HG03520 (cell line): ENCODE measurements at regions not wholly inside any gene's neighbourhood (a gene's known extent, or its start where the extent isn't known, plus 50 kb on each side); places are given as distances from the start of the nearest gene placed in this dataset.

Experiments used
- ATAC-seq: cut with Tn5 transposase; IDR thresholded peaks from one replicate; pipeline ENCODE4 v1.9.1; 2021; ENCODE audit warnings: mild to moderate bottlenecking, moderate library complexity; ENCODE audit not compliant: unreplicated experiment

- ATAC-seq, result no peak
Measured at GRCh38 chr20:11783102-11783850, 134.4 kb upstream of the BTBD3 start.

GRCh38 chr20:11785885-11786507 lies 131.7 kb upstream of the BTBD3 start:
- ATAC-seq, result no peak

- ATAC-seq, result no peak
Measured at GRCh38 chr20:11790046-11790445, 127.6 kb upstream of the BTBD3 start.

GRCh38 chr20:11791316-11791715 lies 126.4 kb upstream of the BTBD3 start:
- no peak for ATAC-seq

- no peak for ATAC-seq
Measured at GRCh38 chr20:11791835-11792567, 125.7 kb upstream of the BTBD3 start.

GRCh38 chr20:11792568-11792953 lies 125.1 kb upstream of the BTBD3 start:
- ATAC-seq, result no peak

- ATAC-seq, result no peak
Measured at GRCh38 chr20:11794525-11794924, 123.2 kb upstream of the BTBD3 start.

- ATAC-seq, result no peak
Measured at GRCh38 chr20:11795071-11795615, 122.5 kb upstream of the BTBD3 start.

GRCh38 chr20:11796026-11796425 lies 121.7 kb upstream of the BTBD3 start:
- no peak for ATAC-seq

GRCh38 chr20:11797156-11797555 lies 120.5 kb upstream of the BTBD3 start:
- ATAC-seq, result no peak

GRCh38 chr20:11799281-11799684 lies 118.4 kb upstream of the BTBD3 start:
- ATAC-seq, result no peak

- no peak for ATAC-seq
Measured at GRCh38 chr20:11807054-11808048, 110.3 kb upstream of the BTBD3 start.

GRCh38 chr20:11808841-11809240 lies 108.9 kb upstream of the BTBD3 start:
- ATAC-seq, result no peak

GRCh38 chr20:11810311-11811083 lies 107.2 kb upstream of the BTBD3 start:
- ATAC-seq, result no peak

- no peak for ATAC-seq
Measured at GRCh38 chr20:11813106-11813890, 104.4 kb upstream of the BTBD3 start.

- ATAC-seq, result no peak
Measured at GRCh38 chr20:11814267-11814666, 103.4 kb upstream of the BTBD3 start.

- no peak for ATAC-seq
Measured at GRCh38 chr20:11820838-11821237, 96.9 kb upstream of the BTBD3 start.

GRCh38 chr20:11822540-11822794 lies 95.2 kb upstream of the BTBD3 start:
- no peak for ATAC-seq

GRCh38 chr20:11826334-11826733 lies 91.4 kb upstream of the BTBD3 start:
- ATAC-seq, result no peak
